NCI-H1048 (cell line): ENCODE measurements at regions not wholly inside any gene's neighbourhood (a gene's known extent, or its start where the extent isn't known, plus 50 kb on each side); places are given as distances from the start of the nearest gene placed in this dataset.
"Not testable (repeated sequence)": the region's sequence is repeated elsewhere in the genome, so short reads cannot be mapped to it uniquely, and the experiment has no call there.

ENCODE experiments used
- DNase-seq: peaks from one replicate; lab custom pipeline; 2025; lab: John Stamatoyannopoulos, UW

DNA sequence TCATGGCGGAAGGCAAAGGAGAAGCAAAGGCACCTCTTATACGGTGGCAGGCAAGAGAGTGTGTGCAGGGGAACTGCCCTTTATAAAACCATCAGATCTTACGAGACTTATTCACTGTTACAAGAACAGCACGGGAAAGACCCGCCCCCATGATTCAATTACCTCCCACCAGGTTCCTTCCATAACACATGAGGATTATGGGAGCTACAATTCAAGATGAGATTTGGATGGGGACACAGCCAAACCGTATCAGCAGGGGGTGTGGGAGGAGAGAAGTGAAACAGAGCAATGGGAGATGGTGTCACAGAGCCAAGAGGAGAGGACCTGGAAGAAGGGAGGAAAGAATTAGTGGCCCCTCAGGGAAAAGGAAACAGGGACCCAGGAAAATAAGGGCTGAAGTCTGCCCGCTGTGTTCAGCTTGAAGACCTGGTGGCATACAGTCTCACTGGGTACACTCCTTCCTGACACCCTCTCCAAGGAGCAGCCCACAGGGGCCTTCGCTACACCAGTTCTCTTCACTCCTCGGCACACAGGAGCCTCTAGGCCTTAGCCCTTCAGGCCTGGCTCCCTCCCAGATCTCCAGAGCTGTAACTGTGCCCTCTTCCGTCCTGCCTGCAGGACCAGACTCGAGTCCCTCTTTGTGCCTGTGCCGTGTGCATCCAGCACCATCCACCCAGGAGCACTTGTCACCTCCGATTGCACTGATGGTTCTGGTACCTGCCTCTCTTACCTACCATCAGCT lies 262.1 kb downstream of the EIPR1 start:
- no peak for DNase-seq

DNA sequence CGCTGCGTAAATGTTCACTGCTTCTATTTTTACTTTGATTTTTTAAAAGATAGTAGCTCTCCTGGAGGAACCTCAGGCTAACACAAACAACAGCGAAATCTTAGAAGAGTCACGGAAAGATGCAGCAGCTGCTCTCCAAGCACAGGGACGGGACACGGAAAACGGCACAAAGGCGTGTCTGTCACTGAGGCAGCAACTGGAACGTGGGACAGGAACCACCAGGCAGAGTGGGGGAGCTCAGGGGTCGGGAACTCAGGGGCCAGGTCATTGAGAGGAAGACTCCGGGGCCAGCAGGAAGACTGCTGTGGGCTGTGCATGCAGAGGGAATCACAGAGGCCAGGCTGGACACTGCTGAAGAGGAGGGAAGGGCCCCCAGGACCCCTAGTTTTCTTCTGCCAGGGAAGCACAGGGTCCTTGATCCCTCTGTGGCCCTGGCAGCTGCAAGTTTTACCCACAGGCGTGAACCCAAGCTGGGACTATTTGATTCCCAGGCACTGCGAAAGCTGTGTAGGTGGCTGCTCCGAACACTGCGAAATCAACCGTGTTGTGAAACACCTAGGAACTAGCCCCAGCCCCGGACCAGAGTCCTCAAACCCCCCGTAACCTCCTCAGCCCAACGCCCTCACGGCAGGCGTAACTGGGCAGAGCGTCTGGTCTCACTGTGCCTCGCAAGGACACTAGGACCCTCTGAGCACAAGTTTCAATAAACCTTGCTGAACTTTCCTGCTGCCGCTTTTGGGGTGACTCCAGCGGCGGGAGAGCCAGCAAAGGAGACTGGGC lies 263.0 kb downstream of the EIPR1 start:
- no peak for DNase-seq

DNA sequence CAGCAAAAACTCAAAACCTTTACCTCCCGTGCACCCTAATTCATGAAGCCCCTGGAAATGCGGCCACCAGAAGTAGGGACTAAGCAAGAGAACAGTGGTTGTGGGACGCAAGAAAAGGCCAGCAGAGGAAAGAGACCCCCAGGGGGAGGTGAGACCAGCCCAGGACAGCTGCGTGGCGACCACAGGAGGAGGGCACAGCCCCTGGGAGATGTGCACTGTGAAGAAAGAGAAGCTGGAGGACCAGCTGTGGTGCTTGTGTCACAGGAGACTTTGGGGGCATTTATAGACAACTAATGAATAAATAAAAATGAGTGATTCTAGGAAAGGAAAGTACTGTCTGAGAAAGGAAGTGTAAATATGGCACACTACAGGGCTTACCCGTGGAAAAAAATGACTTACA lies 263.8 kb downstream of the EIPR1 start:
- no peak for DNase-seq

DNA sequence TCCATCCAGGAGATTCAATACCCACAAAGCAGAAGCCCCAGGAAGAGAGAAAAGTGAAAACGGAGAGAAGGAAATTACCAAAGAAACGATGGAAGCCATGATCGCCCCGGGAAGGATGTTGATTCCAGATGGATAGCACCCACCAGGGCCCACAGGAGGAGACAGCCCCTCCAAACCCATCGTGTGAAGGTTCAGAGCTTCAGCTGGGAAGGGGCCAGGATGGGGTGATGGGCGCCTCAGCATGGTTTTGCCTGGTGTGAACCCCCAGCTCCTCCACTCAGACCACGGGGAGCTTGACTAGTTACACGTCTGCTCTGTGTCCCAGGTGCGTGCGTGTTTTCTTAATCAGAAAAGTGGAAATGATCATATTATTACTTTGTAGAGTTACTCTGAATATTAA lies 264.5 kb downstream of the EIPR1 start:
- DNase-seq, result no peak

DNA sequence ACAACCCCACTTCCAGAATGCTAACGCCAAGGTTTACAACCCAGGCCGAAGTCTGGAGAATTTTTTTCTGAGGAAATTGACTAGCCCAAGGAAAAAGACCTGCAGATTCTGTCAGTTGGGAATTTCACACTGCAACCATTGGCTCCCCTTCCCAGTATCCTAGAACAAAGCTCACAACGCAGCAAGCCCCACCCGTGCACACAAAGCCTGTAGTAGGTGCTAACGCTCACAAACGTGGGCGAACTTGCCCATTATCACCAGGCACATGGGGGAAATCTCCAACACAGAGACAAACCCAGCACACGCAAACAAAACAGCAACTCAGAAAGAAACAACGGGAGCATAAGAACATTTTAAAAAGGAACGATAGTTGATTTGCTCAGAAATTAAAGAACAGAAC lies 265.1 kb downstream of the EIPR1 start:
- DNase-seq, result no peak

DNA sequence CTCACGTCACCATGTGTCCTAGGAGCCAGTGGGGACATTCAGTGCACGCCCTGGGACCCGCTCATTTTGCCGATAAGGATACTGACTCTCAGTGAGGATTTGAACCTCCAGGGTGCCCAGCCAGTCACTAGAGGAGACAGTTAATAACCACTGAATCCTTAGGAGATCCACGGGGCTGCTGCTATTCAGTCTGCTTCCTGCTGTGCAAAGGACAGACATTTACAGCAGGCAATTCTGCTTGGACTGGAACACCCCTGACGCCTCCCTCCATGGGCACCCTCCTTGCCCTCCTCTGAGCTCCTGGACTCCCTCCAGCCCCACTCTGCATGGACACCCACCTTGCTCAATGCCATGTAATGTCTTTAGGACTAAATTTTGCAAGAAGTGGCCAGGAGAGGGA lies 265.5 kb downstream of the EIPR1 start:
- DNase-seq, result no peak

DNA sequence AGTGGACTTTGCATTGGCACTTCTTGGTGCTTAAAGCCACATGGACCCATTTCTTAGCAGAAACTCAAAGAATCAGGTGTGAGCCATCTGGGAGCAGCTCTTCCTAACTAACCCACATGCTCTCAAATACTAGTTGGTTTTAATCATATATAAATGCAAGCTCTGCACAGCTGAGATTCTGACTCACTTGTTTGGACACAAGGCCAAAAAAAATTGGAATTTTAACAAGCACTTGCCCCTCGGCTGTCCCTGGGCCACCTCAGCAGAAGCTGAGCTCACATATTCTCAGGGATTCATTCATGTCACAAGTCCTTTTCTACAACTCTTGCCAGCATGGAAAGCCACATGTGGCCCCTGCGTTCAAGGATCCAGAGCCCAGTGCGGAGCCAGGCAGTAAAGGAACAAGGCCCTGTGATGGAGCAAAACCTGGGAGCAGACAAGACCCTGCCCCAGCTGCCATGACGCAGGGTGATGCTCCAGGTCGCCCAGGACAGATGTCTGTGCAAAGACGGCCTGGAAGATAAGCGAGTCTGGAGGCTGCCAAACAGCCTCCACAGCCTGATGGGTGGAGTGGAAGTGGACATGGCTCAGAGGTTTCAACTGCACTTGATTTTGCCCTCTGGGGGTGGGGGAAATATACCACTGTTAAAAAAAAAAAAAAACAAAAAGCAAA lies 266.5 kb downstream of the EIPR1 start:
- no peak for DNase-seq

DNA sequence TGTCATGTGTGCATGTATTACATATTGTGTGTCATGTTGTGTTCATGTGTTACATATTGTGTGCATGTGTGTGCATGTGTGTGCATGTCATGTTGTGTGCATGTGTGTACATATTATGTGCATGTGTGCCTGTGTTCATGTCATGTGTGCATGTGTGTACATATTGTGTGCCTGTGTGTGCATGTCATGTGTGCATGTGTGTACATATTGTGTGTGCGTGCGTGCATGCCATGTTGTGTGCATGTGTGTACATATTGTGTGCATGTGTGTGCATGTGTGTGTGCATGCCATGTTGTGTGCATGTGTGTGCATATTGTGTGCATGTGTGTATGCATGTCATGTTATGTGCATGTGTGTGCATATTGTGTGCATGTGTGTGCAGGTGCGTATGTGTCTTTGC lies 267.1 kb downstream of the EIPR1 start:
- DNase-seq, result no peak

DNA sequence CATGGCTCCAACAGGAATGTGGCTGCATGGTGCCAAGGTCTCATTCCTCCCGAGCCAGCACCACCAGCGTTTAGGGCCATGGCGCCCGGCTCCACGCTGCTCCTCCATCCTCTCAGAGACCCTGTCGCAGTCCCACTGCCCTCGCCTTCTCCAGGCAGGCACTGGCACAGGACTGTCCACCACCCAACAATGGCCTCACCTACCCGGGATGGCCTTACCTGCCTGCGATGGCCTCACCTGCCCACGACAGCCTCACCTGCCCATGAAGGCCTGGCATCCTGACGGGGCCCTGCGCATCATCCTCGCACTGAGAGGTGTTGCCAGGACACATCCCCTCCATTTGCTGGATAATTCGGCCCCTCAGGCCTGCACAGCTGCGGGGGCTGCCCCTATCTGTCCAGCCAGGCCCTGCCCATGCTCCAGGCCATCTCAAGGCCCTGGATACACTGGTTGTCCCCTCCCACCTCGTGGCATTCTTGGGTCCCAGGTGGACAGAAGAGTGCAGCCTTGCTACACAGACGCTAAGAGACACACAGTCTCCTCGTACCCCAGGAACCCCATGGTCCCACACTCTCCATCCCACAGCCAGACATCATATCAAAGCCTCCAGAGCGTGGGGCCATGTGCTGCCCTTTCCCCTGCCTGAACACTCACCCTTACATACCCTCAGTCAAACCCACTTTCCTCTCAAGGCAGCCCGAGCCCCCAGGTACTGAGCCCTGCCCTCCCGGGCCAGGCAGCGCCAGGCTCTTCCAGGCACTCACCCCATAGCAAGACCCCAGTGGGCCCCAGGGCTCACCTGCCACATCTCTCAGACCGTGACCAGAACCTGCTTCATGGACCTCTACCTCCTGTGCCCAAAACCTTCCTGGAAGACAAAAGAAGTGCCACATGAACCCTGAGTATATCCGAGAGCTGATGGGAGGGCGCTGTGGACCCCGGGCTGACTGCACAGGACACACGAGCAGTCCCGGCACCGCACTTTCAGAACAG lies 268.6 kb downstream of the EIPR1 start:
- no peak for DNase-seq

DNA sequence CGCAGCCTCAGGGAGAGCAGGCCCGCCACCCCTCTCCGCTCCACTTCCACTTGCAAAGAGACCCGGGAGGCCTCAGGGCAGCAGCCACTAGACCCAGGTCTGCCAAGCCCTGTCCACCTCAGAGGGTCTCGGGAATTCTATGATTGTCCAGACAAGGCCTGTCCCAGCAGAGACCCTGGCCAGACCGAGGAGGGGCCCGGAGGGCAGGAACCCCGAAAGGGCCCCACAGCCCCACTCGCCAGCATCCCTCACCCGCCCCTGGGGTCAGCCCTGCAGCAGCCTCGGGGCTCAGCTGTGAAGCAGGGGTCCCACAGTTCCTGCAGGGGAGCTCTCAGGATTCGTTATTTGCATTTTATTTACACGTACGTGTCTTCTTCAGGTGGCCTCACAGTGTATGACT lies 269.5 kb downstream of the EIPR1 start:
- DNase-seq, result no peak

DNA sequence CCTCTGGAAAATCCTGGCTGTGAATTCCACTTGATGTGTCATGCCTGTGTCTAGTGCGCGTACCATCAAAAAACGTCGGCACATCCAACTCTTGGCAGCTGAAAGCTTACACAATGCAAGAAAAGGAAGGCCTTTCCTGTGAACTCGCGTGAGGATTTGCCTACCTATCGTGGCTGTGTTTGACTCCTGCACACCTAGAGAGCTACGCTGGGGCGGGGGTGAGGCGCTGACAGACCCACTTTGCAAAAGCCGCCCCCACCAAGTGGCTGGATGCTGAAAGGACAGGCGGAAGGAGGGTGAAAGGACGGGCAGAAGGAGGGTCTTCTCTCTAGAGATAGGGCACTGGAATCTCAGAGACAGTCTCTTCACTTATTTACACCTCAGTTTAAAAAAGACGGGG lies 270.1 kb downstream of the EIPR1 start:
- no peak for DNase-seq

DNA sequence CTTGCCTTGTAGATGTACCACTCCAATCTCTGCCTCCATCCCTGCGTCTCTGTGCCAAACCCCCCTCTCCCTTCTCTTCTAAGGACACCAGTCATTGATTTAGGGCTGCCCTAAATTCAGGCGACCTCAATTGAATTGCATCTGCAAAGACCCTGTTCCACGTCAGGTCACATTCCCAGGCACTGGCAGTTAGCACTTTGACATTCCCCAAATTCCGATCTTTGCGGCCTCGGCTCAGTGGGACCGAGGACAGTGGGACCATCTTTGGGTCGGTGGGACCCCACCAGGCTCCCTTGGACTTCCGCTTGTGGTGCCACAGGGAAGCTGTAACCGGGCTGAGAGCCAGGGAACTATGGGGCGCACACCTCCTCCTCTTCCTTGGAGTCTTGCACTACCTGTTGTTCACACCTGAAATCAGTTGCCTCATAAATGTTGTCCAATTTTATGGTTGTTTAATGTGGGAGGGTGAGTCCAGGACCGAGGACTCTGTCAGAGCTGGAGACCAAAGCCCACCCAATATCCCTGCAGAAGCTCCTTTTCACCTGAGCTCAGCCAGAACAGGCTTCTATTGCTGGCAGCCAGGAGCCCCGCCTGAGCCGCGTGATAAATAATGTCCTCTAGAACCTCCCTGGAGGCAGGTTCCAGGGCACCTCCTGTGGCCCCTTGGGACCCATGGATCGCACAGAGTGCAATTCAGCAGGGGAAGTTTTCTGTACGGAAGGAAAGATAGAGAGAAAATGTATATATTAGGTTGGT lies 271.6 kb downstream of the EIPR1 start:
- DNase-seq, result no peak

DNA sequence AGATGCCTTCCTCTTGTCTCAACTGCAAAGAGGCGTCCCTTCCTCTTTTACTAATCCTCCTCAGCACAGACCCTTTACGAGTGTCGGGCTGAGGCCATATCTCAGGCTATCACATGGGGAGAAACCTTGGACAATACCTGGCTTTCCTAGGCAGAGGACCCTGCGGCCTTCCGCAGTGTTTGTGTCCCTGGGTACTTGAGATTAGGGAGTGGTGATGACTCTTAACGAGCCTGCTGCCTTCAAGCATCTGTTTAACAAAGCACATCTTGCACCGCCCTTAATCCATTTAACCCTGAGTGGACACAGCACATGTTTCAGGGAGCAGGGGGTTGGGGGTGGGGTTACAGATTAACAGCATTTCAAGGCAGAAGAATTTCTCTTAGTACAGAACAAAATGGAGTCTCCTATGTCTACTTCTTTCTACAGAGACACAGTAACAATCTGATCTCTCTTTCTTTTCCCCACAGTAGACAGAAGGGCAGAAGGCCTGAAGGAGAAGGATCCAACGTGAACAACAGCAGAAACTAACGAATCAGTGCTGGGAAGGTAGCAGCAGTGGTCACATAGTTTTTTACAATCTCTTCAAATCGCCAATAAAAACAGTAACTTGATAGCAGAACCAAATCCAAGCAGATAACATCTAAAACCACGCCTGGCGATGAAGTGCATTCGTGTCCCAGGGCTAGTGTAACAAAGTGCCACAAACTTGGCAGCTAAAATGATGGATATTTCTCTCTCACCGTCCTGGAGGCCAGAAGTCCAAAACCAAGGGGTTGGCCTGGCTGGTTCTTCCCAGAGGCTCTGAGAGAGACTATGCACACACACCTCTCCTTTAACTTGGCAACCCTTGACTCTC lies 272.4 kb downstream of the EIPR1 start:
- not testable (repeated sequence) for DNase-seq

DNA sequence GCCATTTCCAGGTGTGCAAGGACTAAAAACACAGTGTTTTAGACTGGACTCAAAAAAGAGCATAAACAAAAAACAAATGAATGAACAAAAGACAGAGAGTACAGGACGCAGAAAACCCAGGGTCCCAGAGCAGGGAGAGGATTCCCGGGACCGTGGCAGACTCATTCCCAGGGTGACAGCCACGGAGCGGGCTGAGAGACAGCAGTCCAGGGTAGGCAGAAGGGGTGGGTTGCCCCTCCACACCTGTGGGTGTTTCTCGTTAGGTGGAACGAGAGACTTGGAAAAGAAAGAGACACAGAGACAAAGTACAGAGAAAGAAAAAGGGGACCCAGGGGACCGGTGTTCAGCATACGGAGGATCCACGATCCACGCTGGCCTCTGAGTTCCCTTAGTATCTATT lies 273.4 kb downstream of the EIPR1 start:
- no peak for DNase-seq

DNA sequence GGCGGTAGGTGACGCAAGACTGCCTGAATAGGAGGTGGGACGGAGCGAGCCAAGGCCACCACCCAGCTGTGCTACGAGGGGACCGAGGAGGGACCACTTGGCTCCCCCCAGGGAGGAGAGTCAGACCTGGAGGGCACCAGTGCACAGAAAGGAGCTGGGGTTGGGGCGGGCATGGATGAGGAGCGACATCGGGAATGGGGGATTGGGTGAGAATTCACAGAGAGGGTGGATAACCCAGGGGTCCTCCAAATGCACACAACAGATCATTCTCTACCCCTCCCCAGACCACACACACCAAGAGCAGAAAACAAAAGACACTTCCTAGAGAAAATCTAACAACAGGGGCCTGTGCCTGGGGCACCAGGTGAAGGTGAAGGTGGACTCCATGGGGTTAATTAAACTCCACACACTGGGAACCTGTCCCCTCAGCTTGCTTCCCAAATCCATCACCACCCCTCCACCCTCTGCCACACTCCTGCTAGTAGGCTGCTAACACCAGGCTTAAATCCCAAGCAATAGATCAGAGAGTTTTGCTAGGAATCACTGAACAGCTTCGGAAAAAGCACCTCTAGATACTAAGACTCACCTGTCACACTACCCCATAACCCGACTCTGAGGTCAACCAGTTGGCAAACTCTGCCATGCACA lies 274.6 kb downstream of the EIPR1 start:
- no peak for DNase-seq

DNA sequence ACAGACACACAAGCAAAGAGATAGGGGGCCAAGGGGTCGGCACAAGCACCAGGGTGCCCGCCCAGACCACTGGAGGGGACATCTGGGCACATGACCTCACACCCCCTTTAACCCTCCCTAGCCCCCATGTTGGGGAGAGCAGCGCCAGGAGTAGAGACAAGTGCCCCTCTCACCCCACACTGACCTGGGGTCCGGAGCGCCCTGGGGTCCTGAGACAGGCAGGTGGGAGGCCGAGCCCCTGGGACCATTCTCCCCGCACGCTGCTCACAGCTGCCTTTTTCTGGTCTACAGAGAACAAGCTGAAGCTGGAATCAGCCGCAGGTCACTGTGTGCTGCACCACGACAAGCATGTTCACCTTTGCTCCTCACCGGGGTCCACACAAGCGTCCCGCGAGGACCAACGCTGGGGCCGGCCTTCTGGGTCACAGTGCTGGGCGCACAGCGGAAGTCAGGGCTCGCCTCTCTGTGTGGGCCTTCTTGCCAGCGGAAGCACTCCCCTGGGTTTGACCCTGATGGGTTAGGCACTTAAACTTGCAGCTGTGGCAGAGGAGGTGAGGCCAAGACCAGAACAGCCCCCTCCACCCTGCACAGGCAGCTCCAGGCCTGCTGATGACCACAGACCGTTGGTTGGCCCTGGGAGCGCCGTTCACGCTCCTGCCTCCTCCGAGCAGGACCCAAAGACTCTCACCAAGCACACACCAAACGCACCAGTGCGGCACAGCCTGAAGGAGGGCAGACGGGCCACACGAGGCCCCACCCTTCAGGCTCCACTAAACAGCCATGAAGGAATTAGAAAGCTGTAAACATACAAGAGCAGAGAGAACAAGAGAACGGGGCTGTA lies 275.3 kb downstream of the EIPR1 start:
- DNase-seq, result no peak

DNA sequence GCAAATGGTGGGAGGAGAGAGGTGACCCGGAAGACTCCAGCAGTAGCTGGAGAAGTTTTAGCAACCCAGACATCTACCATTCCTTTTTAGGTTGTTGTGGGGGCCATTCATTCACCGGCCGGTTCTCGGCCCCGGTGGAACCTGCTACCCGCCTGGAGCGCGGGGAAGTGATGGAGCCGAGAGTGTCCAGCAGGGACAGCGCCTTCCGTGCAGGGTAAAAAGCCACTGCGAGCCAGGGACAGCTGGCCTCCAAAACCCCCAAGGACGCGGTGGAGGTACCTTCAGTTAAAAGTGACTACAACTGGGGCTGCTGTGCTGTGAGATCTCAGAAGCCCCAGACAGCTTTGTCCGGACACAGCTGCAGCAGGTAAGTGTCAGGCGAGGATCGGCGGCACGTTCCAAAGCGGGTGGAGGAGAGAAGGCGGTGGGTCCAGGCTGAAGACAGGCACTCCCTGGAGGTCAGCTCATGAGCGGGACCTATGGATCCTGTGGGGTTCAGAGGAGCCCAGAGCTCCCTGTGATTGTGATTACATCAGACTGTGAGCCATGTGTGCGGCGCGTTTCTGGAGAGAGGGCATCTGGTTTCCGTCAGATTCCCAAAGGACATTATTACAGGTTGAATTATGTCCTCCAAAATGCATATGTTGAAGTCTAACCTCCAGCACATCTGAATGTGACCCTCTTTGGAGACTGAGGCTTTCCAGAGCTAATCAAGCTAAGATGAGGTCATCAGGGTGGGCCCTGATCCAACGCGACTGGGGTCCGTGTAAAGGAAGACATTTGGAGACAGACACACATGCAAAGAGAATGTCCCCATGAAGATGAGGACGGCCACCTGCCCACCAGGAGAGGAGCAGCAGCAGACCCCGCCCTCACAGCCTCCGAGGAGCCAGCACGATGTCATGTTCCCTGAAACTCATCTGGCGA lies 276.3 kb downstream of the EIPR1 start:
- no peak for DNase-seq

DNA sequence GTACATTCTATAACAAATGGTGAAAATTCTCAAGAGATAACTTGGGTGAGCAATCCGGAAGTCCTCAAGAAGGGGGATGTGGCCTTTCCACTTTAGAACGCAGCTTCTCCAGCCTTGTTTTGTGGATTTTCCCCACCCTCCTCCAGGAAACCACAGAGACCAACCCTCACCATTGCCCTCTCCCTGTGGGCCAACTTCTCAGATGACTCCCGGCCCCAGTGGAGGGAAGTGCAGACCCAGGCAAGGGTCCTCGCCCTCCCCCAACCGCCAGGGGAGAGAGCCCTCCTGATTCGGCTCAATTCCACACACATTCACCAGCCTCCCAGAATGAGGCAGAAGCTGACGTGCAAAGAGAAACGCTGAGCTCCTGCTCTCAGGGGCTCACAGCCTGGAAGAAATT lies 277.2 kb downstream of the EIPR1 start:
- DNase-seq, result no peak
